ENCODE measurements at regions not wholly inside any gene's neighbourhood (a gene's known extent, or its start where the extent isn't known, plus 50 kb on each side); places are given as distances from the start of the nearest gene placed in this dataset.
"Not testable (repeated sequence)": the region's sequence is repeated elsewhere in the genome, so short reads cannot be mapped to it uniquely, and the experiment has no call there.

GRCh38 chr1:199619223-199619622 is 408.3 kb upstream of the NR5A2 start:
- Histone ChIP-seq H3K4me2 (no peak overlapping the region), H3K79me2 (ENCODE audit: insufficient read depth, low read depth) (no peaks in the 10 kb centered on the region), H3K9ac (no peak overlapping the region), H3K27me3 (ENCODE audit: insufficient read depth, low read depth) (no peaks in the 10 kb centered on the region), H3K27ac (no peak overlapping the region), H3K4me1 (ENCODE audit: low read depth, poor library complexity, severe bottlenecking) (no peaks in the 10 kb centered on the region), H4K20me1 (ENCODE audit: insufficient read depth) (no peaks in the 10 kb centered on the region), H3K36me3 (ENCODE audit: insufficient read depth) (no peaks in the 10 kb centered on the region), H3K4me3 (IDR thresholded peaks at IDR 0.05; ENCODE audit: insufficient read depth, low read depth, low read length) (no peak overlapping the region), H2AFZ (ENCODE audit: low read depth) (no peak overlapping the region)
- TF ChIP-seq, protein P1, sequence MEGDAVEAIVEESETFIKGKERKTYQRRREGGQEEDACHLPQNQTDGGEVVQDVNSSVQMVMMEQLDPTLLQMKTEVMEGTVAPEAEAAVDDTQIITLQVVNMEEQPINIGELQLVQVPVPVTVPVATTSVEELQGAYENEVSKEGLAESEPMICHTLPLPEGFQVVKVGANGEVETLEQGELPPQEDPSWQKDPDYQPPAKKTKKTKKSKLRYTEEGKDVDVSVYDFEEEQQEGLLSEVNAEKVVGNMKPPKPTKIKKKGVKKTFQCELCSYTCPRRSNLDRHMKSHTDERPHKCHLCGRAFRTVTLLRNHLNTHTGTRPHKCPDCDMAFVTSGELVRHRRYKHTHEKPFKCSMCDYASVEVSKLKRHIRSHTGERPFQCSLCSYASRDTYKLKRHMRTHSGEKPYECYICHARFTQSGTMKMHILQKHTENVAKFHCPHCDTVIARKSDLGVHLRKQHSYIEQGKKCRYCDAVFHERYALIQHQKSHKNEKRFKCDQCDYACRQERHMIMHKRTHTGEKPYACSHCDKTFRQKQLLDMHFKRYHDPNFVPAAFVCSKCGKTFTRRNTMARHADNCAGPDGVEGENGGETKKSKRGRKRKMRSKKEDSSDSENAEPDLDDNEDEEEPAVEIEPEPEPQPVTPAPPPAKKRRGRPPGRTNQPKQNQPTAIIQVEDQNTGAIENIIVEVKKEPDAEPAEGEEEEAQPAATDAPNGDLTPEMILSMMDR (conservative IDR thresholded peaks at IDR 0.05; ENCODE audit: low read depth, low read length): no peak

DNA sequence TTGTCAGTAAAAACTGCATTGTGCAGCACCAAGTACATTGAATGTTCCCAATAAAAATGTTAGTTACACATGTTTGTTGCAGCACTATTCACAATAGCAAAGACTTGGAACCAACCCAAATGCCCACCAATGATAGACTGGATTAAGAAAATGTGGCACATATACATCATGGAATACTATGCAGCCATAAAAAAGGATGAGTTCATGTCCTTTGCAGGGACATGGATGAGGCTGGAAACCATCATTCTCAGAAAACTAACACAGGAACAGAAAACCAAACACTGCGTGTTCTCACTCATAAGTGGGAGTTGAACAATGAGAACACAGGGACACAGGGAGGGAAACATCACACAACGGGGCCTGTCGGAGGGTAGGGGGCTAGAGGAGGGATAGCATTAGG is 401.3 kb upstream of the NR5A2 start:
- not testable (repeated sequence) for H3K27me3 ChIP-seq (ENCODE audit: insufficient read depth, low read depth); H3K4me1 ChIP-seq (ENCODE audit: low read depth, poor library complexity, severe bottlenecking); H3K9ac ChIP-seq; H3K27ac ChIP-seq; H2AFZ ChIP-seq (ENCODE audit: low read depth); H3K79me2 ChIP-seq (ENCODE audit: insufficient read depth, low read depth); H3K36me3 ChIP-seq (ENCODE audit: insufficient read depth); H4K20me1 ChIP-seq (ENCODE audit: insufficient read depth); H3K4me3 ChIP-seq (IDR thresholded peaks at IDR 0.05; ENCODE audit: insufficient read depth, low read depth, low read length); H3K4me2 ChIP-seq

GRCh38 chr1:199629624-199630023 is 397.9 kb upstream of the NR5A2 start:
- no peaks in the 10 kb centered on the region for H4K20me1 ChIP-seq (ENCODE audit: insufficient read depth)
- no peak overlapping the region for H3K27ac ChIP-seq
- H3K9ac ChIP-seq: no peak overlapping the region
- TF ChIP-seq, protein P1 (conservative IDR thresholded peaks at IDR 0.05; ENCODE audit: low read depth, low read length): no peak
- H3K4me2 ChIP-seq: no peak overlapping the region
- no peak overlapping the region for H3K4me3 ChIP-seq (IDR thresholded peaks at IDR 0.05; ENCODE audit: insufficient read depth, low read depth, low read length)
- no peaks in the 10 kb centered on the region for H3K36me3 ChIP-seq (ENCODE audit: insufficient read depth)
- H3K27me3 ChIP-seq (ENCODE audit: insufficient read depth, low read depth): no peaks in the 10 kb centered on the region
- H3K79me2 ChIP-seq (ENCODE audit: insufficient read depth, low read depth): no peaks in the 10 kb centered on the region
- no peaks in the 10 kb centered on the region for H3K4me1 ChIP-seq (ENCODE audit: low read depth, poor library complexity, severe bottlenecking)
- no peak overlapping the region for H2AFZ ChIP-seq (ENCODE audit: low read depth)

DNA sequence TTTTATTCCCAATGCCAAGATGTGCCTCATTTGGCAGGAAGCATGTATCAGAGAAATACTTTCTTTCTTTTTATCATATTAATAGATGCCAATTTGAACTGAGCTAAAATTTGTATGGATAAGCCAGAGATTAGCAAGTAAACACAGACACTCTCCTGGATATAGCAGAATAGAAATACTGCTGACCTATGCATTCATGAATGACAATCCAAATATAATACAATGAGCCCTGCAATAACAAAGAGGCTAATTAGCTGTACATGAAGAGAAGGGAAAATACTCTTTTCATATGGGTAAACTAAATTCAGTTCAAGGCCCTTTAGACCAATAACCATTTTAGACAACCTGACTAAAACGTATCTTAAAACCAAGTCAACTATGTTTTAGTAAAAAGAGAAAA is 388.1 kb upstream of the NR5A2 start:
- Histone ChIP-seq H4K20me1 (ENCODE audit: insufficient read depth) (no peaks in the 10 kb centered on the region), H2AFZ (ENCODE audit: low read depth) (no peak overlapping the region), H3K4me1 (ENCODE audit: low read depth, poor library complexity, severe bottlenecking) (no peaks in the 10 kb centered on the region), H3K9ac (no peak overlapping the region), H3K4me3 (IDR thresholded peaks at IDR 0.05; ENCODE audit: insufficient read depth, low read depth, low read length) (no peak overlapping the region), H3K4me2 (no peak overlapping the region), H3K27me3 (ENCODE audit: insufficient read depth, low read depth) (no peaks in the 10 kb centered on the region), H3K27ac (no peak overlapping the region), H3K79me2 (ENCODE audit: insufficient read depth, low read depth) (no peaks in the 10 kb centered on the region), H3K36me3 (ENCODE audit: insufficient read depth) (no peaks in the 10 kb centered on the region)
- TF ChIP-seq, protein P1 (conservative IDR thresholded peaks at IDR 0.05; ENCODE audit: low read depth, low read length): no peak

GRCh38 chr1:199641531-199641930 is 386.0 kb upstream of the NR5A2 start:
- Histone ChIP-seq H3K9ac (no peak overlapping the region), H3K79me2 (ENCODE audit: insufficient read depth, low read depth) (no peaks in the 10 kb centered on the region), H2AFZ (ENCODE audit: low read depth) (no peak overlapping the region), H3K4me1 (ENCODE audit: low read depth, poor library complexity, severe bottlenecking) (no peaks in the 10 kb centered on the region), H3K27ac (no peak overlapping the region), H3K36me3 (ENCODE audit: insufficient read depth) (no peaks in the 10 kb centered on the region), H3K27me3 (ENCODE audit: insufficient read depth, low read depth) (no peaks in the 10 kb centered on the region), H3K4me2 (no peak overlapping the region), H3K4me3 (IDR thresholded peaks at IDR 0.05; ENCODE audit: insufficient read depth, low read depth, low read length) (no peak overlapping the region), H4K20me1 (ENCODE audit: insufficient read depth) (no peaks in the 10 kb centered on the region)
- TF ChIP-seq, protein P1 (conservative IDR thresholded peaks at IDR 0.05; ENCODE audit: low read depth, low read length): no peak
